ENCODE measurements at regions not wholly inside any gene's neighbourhood (a gene's known extent, or its start where the extent isn't known, plus 50 kb on each side); places are given as distances from the start of the nearest gene placed in this dataset.

- no peak for TF ChIP-seq CTCF (IDR thresholded peaks at IDR 0.05; ENCODE audit: low read depth, low read length, missing control alignments)
- Histone ChIP-seq H3K27ac (no peak overlapping the region), H3K27me3 (replicated peaks) (no peaks in the 10 kb centered on the region), H3K4me3 (ENCODE audit: low read depth, low read length) (no peak overlapping the region), H3K36me3 (replicated peaks) (no peaks in the 10 kb centered on the region)
- in situ Hi-C loops (cut with HindIII; ENCODE audit: low pct_ligation_motif_present, low sequenced_read_pairs): no loop called here
- no peak for DNase-seq
Observed at GRCh38 chr6:145531822-145532221, 203.5 kb downstream of the EPM2A start.

- Histone ChIP-seq H3K4me3 (ENCODE audit: low read depth, low read length) (no peak overlapping the region), H3K27me3 (replicated peaks) (no peaks in the 10 kb centered on the region), H3K36me3 (replicated peaks) (no peaks in the 10 kb centered on the region), H3K27ac (no peak overlapping the region)
- no peak for TF ChIP-seq CTCF (IDR thresholded peaks at IDR 0.05; ENCODE audit: low read depth, low read length, missing control alignments)
- in situ Hi-C loops (cut with HindIII; ENCODE audit: low pct_ligation_motif_present, low sequenced_read_pairs): no loop called here
- no peak for DNase-seq
Observed at GRCh38 chr6:145532361-145532760, 203.0 kb downstream of the EPM2A start.

- in situ Hi-C loops (cut with HindIII; ENCODE audit: low pct_ligation_motif_present, low sequenced_read_pairs): no loop called here
- no peak for TF ChIP-seq CTCF (IDR thresholded peaks at IDR 0.05; ENCODE audit: low read depth, low read length, missing control alignments)
- Histone ChIP-seq H3K27ac (no peak overlapping the region), H3K36me3 (replicated peaks) (no peaks in the 10 kb centered on the region), H3K4me3 (ENCODE audit: low read depth, low read length) (no peak overlapping the region), H3K27me3 (replicated peaks) (no peaks in the 10 kb centered on the region)
- DNase-seq: no peak
Observed at GRCh38 chr6:145534989-145535388, 200.3 kb downstream of the EPM2A start.

- no peak overlapping the region for H3K4me3 ChIP-seq (ENCODE audit: low read depth, low read length)
- no peaks in the 10 kb centered on the region for H3K27me3 ChIP-seq (replicated peaks)
- in situ Hi-C loops (cut with HindIII; ENCODE audit: low pct_ligation_motif_present, low sequenced_read_pairs): no loop called here
- H3K36me3 ChIP-seq (replicated peaks): no peaks in the 10 kb centered on the region
- no peak for TF ChIP-seq CTCF (IDR thresholded peaks at IDR 0.05; ENCODE audit: low read depth, low read length, missing control alignments)
- no peak overlapping the region for H3K27ac ChIP-seq
- no peak for DNase-seq
Observed at GRCh38 chr6:145538989-145539388, 196.3 kb downstream of the EPM2A start.

- Histone ChIP-seq H3K27me3 (replicated peaks) (no peaks in the 10 kb centered on the region), H3K36me3 (replicated peaks) (no peaks in the 10 kb centered on the region), H3K4me3 (ENCODE audit: low read depth, low read length) (no peak overlapping the region), H3K27ac (no peak overlapping the region)
- in situ Hi-C loops (cut with HindIII; ENCODE audit: low pct_ligation_motif_present, low sequenced_read_pairs): no loop called here
- TF ChIP-seq CTCF (IDR thresholded peaks at IDR 0.05; ENCODE audit: low read depth, low read length, missing control alignments): no peak
- DNase-seq: no peak
Observed at GRCh38 chr6:145539831-145540230, 195.5 kb downstream of the EPM2A start.

- in situ Hi-C loops (cut with HindIII; ENCODE audit: low pct_ligation_motif_present, low sequenced_read_pairs): no loop called here
- TF ChIP-seq CTCF (IDR thresholded peaks at IDR 0.05; ENCODE audit: low read depth, low read length, missing control alignments): no peak
- no peak for DNase-seq
- H3K27me3 ChIP-seq (replicated peaks): no peaks in the 10 kb centered on the region
- no peaks in the 10 kb centered on the region for H3K36me3 ChIP-seq (replicated peaks)
- no peak overlapping the region for H3K4me3 ChIP-seq (ENCODE audit: low read depth, low read length)
- H3K27ac ChIP-seq: no peak overlapping the region
Observed at GRCh38 chr6:145540741-145541140, 194.6 kb downstream of the EPM2A start.

All from brain microvascular endothelial cell (primary cell).